ENCODE measurements at regions not wholly inside any gene's neighbourhood (a gene's known extent, or its start where the extent isn't known, plus 50 kb on each side); places are given as distances from the start of the nearest gene placed in this dataset.

GRCh38 chr4:156559346-156559745 is 412.3 kb downstream of the PDGFC start:
- no peak for DNase-seq (ENCODE audit: low spot score)

GRCh38 chr4:156558373-156559025 is 413.1 kb downstream of the PDGFC start:
- intact Hi-C loops (cut with DNase I) = no loop called here
- DNase-seq (ENCODE audit: low spot score) = no peak

More at GRCh38 chr4:156559346-156559745, 412.3 kb downstream of the PDGFC start:
- intact Hi-C loops (cut with DNase I) = no loop called here

GRCh38 chr4:156557920-156558319 is 413.7 kb downstream of the PDGFC start:
- DNase-seq (ENCODE audit: low spot score) = no peak
- intact Hi-C loops (cut with DNase I) = no loop called here

GRCh38 chr4:156556336-156556735 is 415.3 kb downstream of the PDGFC start:
- intact Hi-C loops (cut with DNase I) = no loop called here
- DNase-seq (ENCODE audit: low spot score) = no peak

GRCh38 chr4:156553659-156554058 is 417.9 kb downstream of the PDGFC start:
- intact Hi-C loops (cut with DNase I) = no loop called here
- no peak for DNase-seq (ENCODE audit: low spot score)

GRCh38 chr4:156547891-156548290 is 423.7 kb downstream of the PDGFC start:
- DNase-seq (ENCODE audit: low spot score) = no peak
- intact Hi-C loops (cut with DNase I) = no loop called here

- intact Hi-C loops (cut with DNase I) = no loop called here
- DNase-seq (ENCODE audit: low spot score) = no peak
Measured at GRCh38 chr4:156547439-156547838, 424.2 kb downstream of the PDGFC start.

- intact Hi-C loops (cut with DNase I) = no loop called here
- no peak for DNase-seq (ENCODE audit: low spot score)
Measured at GRCh38 chr4:156545003-156545785, 426.4 kb downstream of the PDGFC start.

GRCh38 chr4:156539376-156539775 is 432.2 kb downstream of the PDGFC start:
- intact Hi-C loops (cut with DNase I) = no loop called here
- no peak for DNase-seq (ENCODE audit: low spot score)

- intact Hi-C loops (cut with DNase I) = no loop called here
- DNase-seq (ENCODE audit: low spot score) = no peak
Measured at GRCh38 chr4:156538651-156539257, 432.8 kb downstream of the PDGFC start.

- intact Hi-C loops (cut with DNase I) = no loop called here
- no peak for DNase-seq (ENCODE audit: low spot score)
Measured at GRCh38 chr4:156538210-156538609, 433.4 kb downstream of the PDGFC start.

- no peak for DNase-seq (ENCODE audit: low spot score)
- intact Hi-C loops (cut with DNase I) = no loop called here
Measured at GRCh38 chr4:156537286-156537685, 434.3 kb downstream of the PDGFC start.

GRCh38 chr4:156536661-156537060 is 434.9 kb downstream of the PDGFC start:
- intact Hi-C loops (cut with DNase I) = no loop called here
- no peak for DNase-seq (ENCODE audit: low spot score)

GRCh38 chr4:156534205-156534604 is 437.4 kb downstream of the PDGFC start:
- intact Hi-C loops (cut with DNase I) = no loop called here

GRCh38 chr4:156528216-156528615 is 443.4 kb downstream of the PDGFC start:
- no peak for DNase-seq (ENCODE audit: low spot score)
- intact Hi-C loops (cut with DNase I) = no loop called here

More at GRCh38 chr4:156534205-156534604, 437.4 kb downstream of the PDGFC start:
- DNase-seq (ENCODE audit: low spot score) = no peak

GRCh38 chr4:156527237-156527993 is 444.2 kb downstream of the PDGFC start:
- no peak for DNase-seq (ENCODE audit: low spot score)
- intact Hi-C loops (cut with DNase I) = no loop called here

- intact Hi-C loops (cut with DNase I) = no loop called here
- no peak for DNase-seq (ENCODE audit: low spot score)
Measured at GRCh38 chr4:156523991-156524390, 447.6 kb downstream of the PDGFC start.

GRCh38 chr4:156523492-156523891 is 448.1 kb downstream of the PDGFC start:
- intact Hi-C loops (cut with DNase I) = no loop called here
- DNase-seq (ENCODE audit: low spot score) = no peak

GRCh38 chr4:156521631-156522030 is 450.0 kb downstream of the PDGFC start:
- intact Hi-C loops (cut with DNase I) = no loop called here
- no peak for DNase-seq (ENCODE audit: low spot score)

GRCh38 chr4:156517956-156518355 is 453.6 kb downstream of the PDGFC start:
- intact Hi-C loops (cut with DNase I) = no loop called here

More at GRCh38 chr4:156517956-156518355, 453.6 kb downstream of the PDGFC start:
- DNase-seq (ENCODE audit: low spot score) = no peak

All from cardiac septum (tissue), 1 donor.